ENCODE measurements at regions not wholly inside any gene's neighbourhood (a gene's known extent, or its start where the extent isn't known, plus 50 kb on each side); places are given as distances from the start of the nearest gene placed in this dataset.

DNA sequence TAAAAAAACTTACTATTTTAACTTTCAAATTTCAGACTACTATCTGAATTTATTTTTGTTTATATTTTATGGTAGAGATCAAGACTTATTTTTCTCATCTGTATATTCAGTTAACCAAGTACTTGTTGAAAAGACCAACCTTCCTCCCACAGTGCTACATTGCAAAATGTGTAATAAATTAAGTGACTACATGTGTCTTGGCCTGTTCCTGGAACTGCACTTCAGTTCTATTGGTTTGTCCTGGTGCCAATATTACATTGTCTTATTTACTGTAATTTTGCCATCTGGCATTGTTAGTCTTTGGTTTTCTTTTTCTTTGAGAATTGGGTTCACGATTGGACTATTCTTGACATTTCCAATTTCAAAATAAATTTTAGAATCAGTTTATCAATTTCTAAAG, 138.4 kb upstream of the KCNMB2 start:
- no peak for DNase-seq

DNA sequence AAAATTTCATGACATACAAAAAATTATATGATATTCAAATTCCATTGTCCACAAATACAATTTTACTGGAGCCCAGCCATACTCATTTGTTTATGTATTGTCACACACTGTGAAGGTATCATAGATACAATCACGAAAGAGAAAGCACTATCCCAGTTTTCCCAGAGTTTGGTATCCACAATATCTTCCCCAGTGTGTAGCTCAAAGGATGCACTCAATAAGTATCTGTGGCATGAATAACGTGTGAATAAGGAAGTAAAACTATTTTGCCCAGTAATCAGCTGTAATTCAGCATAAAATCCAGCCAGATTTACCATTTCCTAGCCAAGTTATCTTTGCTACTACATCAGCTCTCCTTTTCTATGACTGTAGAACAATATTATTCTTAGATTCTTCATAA, 131.3 kb upstream of the KCNMB2 start:
- no peak for DNase-seq

DNA sequence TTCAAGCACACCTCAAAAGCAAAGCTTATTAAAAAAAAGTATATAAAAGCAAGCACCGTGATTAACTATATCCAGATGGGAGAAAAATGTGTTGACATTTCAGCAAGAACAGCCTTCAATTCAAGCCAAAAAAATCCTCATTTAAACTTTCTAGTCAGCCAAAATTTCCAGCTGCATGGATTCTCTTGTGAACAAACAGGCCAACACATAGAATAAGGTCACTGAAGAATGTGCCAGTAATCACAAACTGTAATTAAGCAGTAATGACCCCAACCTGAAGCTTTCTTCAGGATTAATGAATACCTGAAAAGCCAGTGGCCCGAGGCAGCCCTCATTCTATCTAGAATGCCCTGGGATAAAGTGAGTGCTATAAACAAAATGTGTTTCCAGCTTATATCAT, 130.7 kb upstream of the KCNMB2 start:
- DNase-seq: no peak

DNA sequence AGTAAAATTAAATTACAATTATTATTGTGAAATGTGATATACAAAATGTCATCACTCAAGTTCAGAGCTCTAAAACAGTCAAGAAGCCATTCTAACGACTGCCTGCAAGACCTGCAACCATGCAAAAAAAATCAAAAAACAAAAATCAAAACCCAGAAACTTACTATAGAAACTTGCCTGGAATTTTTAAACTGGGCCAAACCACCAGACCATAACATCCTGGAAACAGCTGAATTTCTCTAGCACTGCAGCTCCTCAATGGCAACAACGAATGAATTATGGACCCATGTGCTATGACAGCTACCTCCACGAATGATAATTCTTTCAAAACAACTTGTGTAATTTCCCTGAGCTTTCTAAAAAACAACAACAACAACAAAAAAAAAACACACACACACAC, 130.0 kb upstream of the KCNMB2 start:
- DNase-seq: no peak

DNA sequence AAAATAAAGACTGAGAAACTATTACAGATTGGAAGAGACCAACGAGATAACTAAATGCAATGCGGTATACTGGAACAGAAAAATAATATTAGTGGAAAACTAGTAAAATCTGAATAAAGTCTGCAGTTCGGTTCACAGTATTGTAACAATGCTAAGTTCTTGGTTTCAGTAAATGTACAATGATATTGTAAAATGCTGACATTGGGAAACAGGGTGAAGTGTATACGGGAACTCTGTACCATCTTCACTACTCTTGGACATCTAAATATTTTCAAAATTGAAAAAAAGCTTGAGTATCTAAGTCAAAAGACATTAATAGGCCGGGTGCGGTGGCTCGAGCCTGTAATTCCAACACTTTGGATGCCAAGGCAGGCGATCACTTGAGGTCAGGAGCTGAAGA, 120.9 kb upstream of the KCNMB2 start:
- DNase-seq: no peak

DNA sequence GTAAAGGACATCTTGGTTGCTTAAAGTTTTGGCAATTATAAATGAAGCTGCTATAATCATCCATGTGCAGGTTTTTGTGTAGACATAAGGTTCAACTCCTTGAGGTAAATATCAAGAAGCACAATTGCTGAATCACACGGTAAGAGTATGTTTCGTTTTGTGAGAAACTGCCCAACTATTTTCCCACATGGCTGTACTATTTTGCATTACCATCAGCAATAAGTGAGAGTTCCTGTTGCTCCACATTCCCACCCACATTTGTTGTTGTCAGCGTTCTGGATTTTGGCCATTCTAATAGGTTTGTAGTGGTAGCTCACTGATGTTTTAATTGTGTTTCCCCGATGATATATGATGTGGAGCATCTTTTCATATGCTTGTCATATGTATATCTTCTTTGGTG, 118.5 kb upstream of the KCNMB2 start:
- no peak for DNase-seq

DNA sequence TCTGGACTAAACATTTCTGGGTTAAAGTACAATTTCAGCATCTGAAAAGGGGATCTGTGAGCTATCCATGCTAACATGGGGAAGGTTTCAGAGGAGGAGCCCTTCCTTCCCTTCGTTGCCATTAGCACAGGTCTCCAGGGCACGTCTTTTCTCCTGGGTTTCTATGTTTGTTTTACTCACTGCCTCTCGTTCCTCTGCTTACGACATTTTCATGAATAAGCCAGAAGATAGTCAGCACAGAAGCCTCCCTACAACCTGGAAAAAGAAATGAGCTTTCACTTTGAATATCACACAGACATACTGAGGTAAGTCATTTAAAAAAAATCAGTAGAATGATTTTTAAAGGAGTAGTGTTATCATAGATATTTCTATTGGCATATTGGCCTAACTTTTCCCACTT, 117.2 kb upstream of the KCNMB2 start:
- peak; percentile 52 for DNase-seq

DNA sequence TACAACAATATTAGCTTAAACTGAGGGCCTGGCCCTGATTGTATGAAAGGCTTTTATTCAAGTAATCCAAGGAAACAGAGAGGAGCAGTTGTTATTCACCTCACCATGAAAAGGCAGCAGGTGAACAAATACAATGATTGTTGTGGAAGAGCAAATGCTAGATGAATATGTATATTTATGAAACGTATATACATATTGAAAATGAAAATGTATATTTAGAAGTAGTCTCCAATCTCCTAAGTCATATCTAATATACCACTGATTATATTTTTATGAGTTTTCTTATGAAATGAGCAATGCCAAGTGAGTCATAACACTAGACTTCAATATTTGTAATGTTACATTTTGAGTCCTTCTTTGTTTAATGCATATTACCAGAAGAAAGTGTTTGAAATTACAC, 116.2 kb upstream of the KCNMB2 start:
- DNase-seq: peak; percentile 78

DNA sequence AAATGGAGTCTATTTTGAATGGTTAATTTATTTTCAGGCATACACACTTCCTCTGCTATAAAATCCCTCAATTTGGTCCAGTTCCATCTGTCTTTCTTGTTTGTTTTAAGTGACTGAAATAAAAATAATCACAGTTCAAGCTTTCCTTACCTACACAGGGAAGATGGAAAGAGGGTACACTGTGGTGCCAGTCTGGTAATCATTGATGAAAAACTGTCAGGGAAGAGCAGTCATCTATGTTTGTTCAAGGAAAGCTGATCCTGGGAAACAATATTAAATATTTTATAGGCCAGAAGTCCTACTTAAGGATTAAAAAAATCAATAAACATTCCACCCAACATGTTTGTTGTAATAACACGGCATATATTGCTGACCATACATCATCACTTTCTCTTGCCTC, 115.2 kb upstream of the KCNMB2 start:
- DNase-seq: peak; percentile 42

DNA sequence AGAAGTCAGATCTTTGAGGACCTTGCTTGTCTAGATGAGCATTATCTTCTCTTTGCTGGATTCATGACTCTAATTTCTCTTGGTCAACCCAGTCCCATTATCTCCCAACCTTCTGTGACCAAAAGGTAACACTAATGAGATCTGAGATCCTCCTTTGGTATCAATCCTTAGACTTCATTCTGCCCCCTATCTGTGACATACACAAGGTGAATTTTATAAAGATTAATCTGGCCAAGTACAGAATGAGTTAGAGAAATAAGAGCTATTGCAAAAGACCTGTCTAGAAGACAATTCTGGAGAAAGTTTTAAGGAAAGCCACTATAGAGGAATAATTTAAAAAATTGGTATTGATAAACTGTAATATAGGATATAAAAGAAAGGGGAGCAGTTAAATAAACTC, 113.8 kb upstream of the KCNMB2 start:
- no peak for DNase-seq

DNA sequence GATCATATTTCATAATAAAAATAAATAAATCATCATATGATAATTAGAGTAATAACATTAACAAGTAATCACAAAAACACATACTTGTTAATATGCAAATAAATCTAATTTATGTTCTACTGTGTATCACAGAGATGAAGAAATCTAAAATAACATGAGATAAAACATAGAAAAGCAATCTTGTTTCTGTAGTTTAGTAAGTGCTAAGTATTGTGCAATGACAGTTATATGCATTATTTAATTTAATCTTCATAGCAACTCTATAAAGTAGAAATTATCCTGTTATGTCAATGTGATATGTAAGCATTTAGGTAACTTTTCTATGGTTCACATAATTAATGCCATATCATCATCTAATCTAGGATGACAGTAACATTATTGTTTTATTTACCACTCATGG, 108.2 kb upstream of the KCNMB2 start:
- DNase-seq: no peak

DNA sequence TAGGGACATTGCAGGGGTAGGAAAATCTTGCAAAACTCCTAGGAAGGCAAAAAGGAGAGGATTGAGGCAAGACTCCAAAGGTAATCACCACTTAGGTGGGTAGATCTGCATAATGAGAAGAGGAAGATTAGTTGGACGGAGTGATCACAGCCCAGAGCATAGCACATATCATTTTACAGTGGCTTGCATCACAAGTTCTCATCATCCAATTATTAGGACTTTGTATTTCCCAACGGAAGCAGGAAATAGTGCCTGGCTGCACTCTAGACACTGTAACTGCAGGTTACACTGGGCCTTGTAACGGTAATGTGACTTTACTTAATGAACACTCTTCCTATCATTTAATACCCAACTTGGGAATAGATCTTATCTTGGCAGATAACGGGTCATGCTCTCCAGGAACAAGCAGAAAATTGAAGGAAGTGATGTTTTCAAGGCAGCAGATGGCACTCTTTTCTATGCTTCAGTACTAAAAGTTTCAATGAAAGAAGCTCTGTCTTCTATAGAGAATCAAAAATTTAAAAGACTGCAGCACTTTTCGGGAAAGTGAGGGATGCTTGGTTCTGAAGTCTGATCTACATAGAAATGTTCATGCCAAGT, 101.9 kb upstream of the KCNMB2 start:
- no peak for DNase-seq

DNA sequence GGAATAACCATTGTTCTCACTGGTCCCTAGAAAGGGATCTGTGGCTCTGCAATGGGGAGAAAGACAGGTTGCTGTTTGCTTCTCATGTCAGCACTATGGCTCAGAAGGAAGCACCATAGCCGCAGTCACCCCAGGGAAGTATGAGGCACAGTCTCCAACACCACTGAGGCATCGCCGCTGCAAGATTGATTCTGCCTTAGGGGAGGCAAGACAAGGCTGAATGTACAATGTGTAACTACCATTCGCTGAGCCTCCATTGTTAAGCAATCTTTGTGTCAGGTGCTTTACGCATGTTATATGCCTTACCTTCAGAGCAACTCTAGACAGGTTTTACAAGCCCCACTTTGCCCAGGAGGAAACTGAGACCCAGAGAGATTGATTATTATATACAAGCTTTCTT, 100.7 kb upstream of the KCNMB2 start:
- no peak for DNase-seq

DNA sequence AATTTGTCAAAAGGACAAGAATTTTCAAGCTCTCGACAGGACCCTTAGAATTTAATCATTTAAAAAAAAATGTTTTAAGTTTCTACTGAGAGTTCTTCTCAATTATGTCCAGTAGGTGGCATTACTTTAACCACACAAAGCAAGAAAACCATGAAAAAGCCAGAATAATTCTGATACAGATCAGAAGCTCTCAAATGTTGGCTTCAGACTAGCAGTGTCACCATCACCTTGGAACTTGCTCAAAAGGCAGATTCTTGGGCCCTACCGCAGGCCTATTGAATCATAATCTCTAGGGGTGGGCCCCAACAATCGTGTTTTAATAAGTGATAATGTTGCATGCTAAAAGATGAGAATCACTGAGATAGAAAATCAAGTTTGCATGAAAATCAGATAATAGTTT, 99.5 kb upstream of the KCNMB2 start:
- DNase-seq: peak; percentile 82

DNA sequence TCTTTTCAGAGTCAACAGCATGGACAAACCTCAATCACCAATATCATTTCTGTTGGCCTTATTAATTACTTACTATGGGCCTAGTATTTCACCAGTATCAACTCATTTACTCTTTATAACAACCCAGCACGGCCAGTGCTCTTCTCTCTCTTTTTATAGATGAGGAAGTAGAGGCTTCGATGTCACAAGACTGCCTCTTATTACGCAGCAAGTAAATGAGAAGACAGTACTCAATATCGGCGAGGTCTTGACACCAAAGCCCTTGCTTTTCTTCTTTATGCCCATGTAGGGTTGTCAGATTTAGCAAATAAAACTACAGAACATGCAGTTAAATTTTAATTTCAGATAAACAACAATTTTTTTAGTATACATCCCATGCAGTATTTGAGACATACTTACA, 99.0 kb upstream of the KCNMB2 start:
- DNase-seq: no peak

DNA sequence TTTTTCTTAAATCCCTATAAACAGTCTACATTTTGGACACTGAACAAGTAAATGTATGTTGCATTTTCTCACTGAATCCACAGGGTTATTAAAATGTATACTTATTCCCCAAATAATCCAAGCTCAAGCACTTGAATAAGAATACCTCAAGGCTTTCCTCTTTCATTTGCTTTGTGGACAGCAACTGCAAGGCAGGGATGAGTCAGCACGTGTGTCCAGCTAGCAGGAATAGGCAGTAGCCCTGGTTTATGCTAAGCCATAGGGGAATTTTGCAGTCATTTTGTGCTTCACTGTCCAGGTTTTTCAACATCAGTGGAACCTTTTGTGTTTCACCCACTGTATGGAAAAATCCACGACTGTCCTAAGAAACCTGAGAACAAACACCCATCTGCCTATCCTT, 96.7 kb upstream of the KCNMB2 start:
- DNase-seq: peak; percentile 60

DNA sequence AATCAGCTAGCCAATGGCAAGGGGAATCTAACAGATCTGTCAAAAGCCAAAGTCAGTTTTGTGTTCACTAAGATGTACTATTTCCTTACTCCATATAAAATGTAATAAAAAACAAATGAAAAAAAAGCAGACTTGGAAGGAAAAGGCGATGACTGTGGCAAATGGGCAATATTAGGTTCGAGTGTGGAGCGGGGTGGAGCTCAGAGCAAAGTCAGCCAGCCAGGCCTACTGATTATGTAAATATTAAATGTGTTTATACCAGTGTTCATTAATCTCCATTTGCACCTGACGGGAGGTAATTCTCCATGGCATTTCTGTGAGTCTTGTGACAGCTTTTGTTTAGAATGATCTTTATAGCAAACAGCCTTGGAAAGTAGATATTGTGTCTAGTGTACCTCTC, 96.2 kb upstream of the KCNMB2 start:
- peak; percentile 82 for DNase-seq

DNA sequence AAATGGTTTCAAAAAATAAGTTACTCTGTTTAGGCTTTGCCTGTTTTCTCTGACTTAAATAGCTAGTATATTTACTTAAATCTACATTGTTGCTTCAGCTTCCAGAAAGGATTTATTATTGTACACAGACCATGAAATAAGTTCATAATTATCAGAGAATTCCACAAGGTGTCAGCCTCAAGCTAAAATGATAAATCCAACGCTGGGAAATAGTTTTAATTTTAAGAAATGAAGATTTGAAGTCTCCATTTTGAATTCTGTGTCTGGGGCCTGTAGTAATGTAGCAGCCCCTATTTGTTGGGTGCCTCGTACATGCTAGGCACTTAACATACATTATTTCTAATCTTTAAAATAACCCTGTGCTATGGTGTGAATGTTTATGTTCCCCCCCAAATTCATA, 92.6 kb upstream of the KCNMB2 start:
- no peak for DNase-seq

DNA sequence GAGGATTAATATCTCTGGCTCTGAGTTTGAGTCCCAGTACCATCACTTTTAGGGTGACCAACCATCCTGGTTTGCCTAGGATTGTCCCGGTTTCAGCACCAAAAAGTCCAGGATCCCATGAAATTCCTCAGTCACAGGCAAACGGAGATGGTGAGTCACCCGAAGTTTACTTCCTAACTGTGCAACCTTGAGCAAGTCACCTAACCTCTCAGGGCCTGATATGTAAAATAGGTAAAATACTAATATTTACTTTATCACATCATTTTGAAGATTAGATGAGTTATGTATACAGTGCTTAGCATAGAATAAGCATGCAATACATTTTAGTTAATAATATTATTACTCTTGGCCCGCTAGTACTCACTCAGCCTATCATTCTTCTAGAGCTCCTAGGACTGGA, 91.1 kb upstream of the KCNMB2 start:
- no peak for DNase-seq

DNA sequence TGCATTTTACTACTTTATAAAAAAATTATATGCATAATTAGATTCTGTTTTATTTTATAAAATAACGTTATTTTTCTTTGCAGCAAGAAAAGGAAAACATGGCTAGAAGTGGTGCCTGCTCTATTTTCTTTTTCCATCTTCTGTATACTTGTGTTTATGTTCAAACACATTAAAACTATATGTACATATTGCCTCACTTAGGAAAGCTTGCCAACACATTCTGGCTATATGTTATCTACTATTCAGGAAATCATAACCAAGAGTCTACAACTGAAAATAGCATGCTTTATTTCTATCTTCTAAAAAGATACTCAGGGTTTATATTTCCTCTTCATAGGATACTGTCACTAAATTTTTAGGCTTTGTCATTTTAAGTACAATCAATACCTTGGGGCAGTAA, 90.2 kb upstream of the KCNMB2 start:
- no peak for DNase-seq

DNA sequence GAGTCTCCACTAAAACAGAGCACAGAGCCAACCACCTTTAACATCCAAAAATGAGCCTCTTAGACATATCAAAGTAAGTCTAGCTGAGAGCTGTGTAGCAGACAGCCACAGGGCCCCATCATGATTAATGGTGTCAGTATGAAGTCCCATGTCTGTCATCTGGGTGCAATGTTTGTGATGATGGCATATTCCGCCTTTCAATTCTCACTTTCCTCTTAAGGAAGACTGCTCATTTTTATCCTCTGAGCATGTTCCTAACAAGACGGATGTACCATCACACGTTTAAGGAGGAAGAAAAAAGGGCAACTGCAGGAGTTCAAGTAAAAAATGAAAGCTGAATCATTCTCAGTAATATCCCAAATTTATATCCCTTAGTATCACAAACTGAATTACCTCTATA, 85.8 kb upstream of the KCNMB2 start:
- no peak for DNase-seq

DNA sequence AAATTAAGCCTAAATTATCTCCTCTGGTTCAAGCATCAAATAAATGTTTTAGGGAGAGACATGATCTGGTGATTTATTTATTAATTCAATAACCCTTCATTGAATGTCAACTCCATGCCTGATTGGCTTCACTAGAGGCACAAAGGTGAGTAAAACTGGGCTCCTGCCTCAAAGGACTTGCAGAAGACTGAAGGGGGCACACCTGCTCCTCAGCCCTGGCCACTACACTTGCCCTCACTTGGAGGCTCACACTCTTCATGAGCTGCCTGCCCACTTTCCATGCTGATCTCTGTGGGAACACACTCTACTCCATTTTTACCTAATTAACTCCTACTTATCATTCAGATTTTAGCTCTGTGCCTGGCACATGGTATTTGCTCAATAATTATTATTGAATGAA, 84.4 kb upstream of the KCNMB2 start:
- no peak for DNase-seq

DNA sequence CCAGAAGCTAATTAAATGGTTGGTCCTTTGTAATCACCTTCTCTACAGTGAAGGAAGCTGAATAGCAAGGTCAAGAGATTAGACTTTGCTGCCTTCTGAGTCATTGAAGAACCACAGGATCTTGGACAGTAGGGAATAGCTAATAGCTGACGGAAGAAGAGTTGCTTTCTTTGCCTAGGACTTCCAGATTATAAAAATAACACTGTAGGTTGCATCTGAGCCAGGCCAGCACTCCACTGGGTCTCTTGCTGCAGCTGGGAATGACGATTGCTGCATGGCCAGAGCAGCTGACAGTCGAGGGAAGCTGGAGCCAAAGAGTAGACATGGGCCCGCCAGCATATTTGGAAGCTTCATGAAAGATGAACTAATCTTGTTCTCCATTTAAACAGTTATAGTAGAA, 81.5 kb upstream of the KCNMB2 start:
- DNase-seq: no peak

DNA sequence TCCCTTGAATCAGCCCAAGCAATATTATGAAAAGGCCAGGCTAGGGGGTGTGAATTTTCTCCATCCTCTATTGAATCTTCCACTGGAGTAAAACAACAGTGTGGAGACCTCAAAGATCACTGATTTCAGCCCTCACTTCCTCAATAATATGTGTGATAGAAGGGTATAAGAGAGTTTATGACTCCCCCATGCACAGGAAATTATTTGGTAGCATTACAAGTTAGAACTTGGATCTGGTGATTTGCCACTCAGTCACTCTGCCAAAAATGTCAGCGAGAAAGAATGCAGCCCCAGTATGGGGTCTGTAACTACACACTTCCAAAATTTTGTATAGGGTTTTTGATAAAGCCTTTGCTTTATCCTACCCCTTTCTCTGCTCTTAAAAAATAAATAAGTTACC, 81.0 kb upstream of the KCNMB2 start:
- no peak for DNase-seq

DNA sequence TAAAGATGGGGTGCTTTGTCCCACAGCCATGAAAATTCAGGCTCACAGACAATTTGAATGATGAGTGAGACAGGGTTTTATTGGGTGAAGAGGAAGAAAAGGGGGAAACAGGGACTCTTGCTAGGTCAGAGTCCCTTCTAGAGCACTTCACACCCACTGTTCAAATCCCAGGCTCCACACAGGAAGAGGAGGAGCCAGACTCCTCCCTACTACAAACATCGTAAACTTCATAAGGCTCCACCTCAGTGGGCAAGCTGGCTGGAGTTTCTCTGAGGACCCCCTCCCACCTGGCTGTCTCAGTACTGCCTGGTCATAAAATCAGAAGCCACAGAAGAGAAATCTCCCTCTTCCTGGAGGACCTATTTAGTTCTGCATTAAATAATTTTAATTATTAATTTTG, 80.3 kb upstream of the KCNMB2 start:
- no peak for DNase-seq
